ENCODE measurements at regions not wholly inside any gene's neighbourhood (a gene's known extent, or its start where the extent isn't known, plus 50 kb on each side); places are given as distances from the start of the nearest gene placed in this dataset.

DNA sequence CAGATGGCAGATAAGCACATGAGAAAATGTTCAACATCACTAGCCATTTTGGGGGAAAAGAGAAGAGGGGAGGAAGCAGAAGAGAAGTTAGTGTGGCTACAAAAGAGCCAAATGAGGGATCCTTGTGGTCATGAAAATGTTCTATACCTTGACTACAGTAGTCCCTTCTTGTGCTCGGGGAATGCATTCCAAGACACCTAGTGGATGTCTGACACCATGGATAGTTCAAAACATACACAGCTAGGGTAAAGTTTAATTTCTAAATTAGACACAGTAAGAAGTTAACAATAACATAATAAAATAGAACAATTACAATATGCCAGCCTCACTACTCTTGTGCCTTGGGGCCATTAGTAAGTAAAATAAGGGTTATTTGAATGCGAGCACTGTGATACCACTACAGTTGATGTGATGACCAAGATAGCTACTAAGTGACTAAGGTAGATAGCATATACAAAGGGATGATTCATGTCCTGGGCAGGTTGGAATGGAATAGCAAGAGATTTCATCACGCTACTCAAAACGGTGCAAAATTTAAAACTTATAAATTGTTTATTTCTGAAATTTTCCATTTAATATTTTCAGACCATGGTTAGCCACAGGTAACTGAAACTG, 344.1 kb downstream of the NR2F1-AS1 start:
- Mint-ChIP-seq H3K36me3 (ENCODE audit: insufficient read depth, unreplicated experiment) (no peaks in the 10 kb centered on the region), H3K4me3 (ENCODE audit: low read depth, unreplicated experiment) (no peak overlapping the region), H3K9me3 (ENCODE audit: low read depth, unreplicated experiment) (peaks cover 4% of the 10 kb centered on the region), H3K27me3 (ENCODE audit: unreplicated experiment) (no peaks in the 10 kb centered on the region), H3K27ac (ENCODE audit: unreplicated experiment) (no peak overlapping the region), H3K4me1 (ENCODE audit: low read depth, unreplicated experiment) (peaks cover 9% of the 10 kb centered on the region)
- intact Hi-C loops (cut with micrococcal nuclease; ENCODE audit: unreplicated experiment) = no loop called here
- TF ChIP-seq, protein P1, sequence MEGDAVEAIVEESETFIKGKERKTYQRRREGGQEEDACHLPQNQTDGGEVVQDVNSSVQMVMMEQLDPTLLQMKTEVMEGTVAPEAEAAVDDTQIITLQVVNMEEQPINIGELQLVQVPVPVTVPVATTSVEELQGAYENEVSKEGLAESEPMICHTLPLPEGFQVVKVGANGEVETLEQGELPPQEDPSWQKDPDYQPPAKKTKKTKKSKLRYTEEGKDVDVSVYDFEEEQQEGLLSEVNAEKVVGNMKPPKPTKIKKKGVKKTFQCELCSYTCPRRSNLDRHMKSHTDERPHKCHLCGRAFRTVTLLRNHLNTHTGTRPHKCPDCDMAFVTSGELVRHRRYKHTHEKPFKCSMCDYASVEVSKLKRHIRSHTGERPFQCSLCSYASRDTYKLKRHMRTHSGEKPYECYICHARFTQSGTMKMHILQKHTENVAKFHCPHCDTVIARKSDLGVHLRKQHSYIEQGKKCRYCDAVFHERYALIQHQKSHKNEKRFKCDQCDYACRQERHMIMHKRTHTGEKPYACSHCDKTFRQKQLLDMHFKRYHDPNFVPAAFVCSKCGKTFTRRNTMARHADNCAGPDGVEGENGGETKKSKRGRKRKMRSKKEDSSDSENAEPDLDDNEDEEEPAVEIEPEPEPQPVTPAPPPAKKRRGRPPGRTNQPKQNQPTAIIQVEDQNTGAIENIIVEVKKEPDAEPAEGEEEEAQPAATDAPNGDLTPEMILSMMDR (IDR thresholded peaks at IDR 0.05; ENCODE audit: unreplicated experiment) = no peak
- BruUV-seq (replicated peaks) = no TSS peak
- CTCF ChIA-PET = no interaction called here
- DNase-seq = no peak

DNA sequence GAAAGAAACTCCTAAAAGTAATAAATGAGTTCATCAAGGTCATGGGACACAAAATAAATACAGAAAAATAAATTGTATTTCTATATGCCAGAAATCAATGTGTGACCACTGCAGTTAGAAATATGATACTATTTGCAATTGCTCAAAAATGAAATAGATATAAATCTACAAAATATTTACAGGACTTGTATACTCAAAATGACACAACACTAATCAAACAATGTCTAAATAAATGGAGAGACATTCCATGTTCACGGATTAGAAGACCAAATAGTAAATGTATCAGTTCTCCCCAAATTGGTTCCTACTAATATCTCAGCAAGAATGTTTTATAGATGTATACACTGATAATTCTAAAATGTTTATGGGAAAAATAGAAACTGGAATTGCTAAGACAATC, 345.3 kb downstream of the NR2F1-AS1 start:
- Mint-ChIP-seq H3K4me1 (ENCODE audit: low read depth, unreplicated experiment) (peaks cover 9% of the 10 kb centered on the region), H3K4me3 (ENCODE audit: low read depth, unreplicated experiment) (no peak overlapping the region), H3K27me3 (ENCODE audit: unreplicated experiment) (no peaks in the 10 kb centered on the region), H3K27ac (ENCODE audit: unreplicated experiment) (no peak overlapping the region), H3K36me3 (ENCODE audit: insufficient read depth, unreplicated experiment) (no peaks in the 10 kb centered on the region), H3K9me3 (ENCODE audit: low read depth, unreplicated experiment) (peaks cover 4% of the 10 kb centered on the region)
- DNase-seq = no peak
- BruUV-seq (replicated peaks) = no TSS peak
- TF ChIP-seq, protein P1 (IDR thresholded peaks at IDR 0.05; ENCODE audit: unreplicated experiment) = no peak
- CTCF ChIA-PET = no interaction called here
- intact Hi-C loops (cut with micrococcal nuclease; ENCODE audit: unreplicated experiment) = no loop called here

DNA sequence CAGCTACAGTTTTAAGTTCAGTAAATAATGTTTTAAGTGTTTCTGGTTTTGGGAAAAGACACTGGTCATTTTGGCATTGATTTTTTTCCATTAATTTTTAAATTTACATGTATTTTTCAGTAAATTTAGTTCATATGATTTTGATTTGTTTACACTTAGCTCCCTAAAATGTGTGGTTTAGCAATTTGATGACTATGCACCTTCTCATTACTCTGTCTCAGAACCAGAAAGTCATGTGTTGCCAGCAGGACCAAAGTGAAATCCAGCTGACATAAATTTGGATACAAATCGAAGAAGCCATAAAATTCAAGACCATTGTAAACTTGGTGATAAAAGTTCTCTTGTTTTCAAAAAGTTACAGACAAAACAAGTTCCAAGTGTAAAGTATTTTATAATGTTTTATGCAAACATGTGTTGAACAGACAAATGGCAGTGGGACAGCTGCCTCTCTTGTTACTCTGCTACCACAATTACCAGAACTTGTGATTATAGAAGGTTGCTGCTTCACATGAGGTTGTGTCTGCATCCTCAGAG, 354.8 kb downstream of the NR2F1-AS1 start:
- Mint-ChIP-seq H3K4me3 (ENCODE audit: low read depth, unreplicated experiment) (no peak overlapping the region), H3K9me3 (ENCODE audit: low read depth, unreplicated experiment) (peaks cover 2% of the 10 kb centered on the region), H3K27me3 (ENCODE audit: unreplicated experiment) (no peaks in the 10 kb centered on the region), H3K36me3 (ENCODE audit: insufficient read depth, unreplicated experiment) (no peaks in the 10 kb centered on the region), H3K4me1 (ENCODE audit: low read depth, unreplicated experiment) (no peaks in the 10 kb centered on the region), H3K27ac (ENCODE audit: unreplicated experiment) (no peak overlapping the region)
- TF ChIP-seq, protein P1 (IDR thresholded peaks at IDR 0.05; ENCODE audit: unreplicated experiment) = no peak
- CTCF ChIA-PET = no interaction called here
- DNase-seq = no peak
- no TSS peak for BruUV-seq (replicated peaks)
- intact Hi-C loops (cut with micrococcal nuclease; ENCODE audit: unreplicated experiment) = no loop called here

DNA sequence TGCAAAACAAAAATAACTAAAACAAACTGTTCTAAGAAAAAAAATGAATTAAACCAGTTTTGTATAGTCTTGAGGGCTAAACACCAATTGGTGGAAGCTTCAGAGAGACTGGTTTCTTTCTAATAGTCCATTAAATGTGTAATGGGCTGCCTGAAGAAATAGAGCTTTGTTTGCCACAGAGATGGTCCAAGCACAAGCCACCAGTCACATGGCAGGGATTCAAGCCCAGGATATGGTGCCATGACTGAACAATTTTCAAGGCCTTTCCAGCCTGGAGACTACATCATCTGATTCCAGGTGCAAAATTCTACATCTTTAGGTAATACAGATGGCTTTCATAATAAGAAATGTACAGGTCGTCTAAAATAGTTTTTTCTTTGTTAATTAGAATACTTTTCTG, 355.3 kb downstream of the NR2F1-AS1 start:
- TF ChIP-seq, protein P1 (IDR thresholded peaks at IDR 0.05; ENCODE audit: unreplicated experiment) = no peak
- no peaks in the 10 kb centered on the region for H3K27me3 Mint-ChIP-seq (ENCODE audit: unreplicated experiment)
- no peaks in the 10 kb centered on the region for H3K36me3 Mint-ChIP-seq (ENCODE audit: insufficient read depth, unreplicated experiment)
- H3K27ac Mint-ChIP-seq (ENCODE audit: unreplicated experiment) = no peak overlapping the region
- intact Hi-C loops (cut with micrococcal nuclease; ENCODE audit: unreplicated experiment) = no loop called here
- DNase-seq = no peak
- BruUV-seq (replicated peaks) = no TSS peak
- H3K9me3 Mint-ChIP-seq (ENCODE audit: low read depth, unreplicated experiment) = peaks cover 2% of the 10 kb centered on the region
- CTCF ChIA-PET = no interaction called here
- H3K4me1 Mint-ChIP-seq (ENCODE audit: low read depth, unreplicated experiment) = no peaks in the 10 kb centered on the region
- no peak overlapping the region for H3K4me3 Mint-ChIP-seq (ENCODE audit: low read depth, unreplicated experiment)
